ENCODE measurements at regions not wholly inside any gene's neighbourhood (a gene's known extent, or its start where the extent isn't known, plus 50 kb on each side); places are given as distances from the start of the nearest gene placed in this dataset.
"Not testable (repeated sequence)": the region's sequence is repeated elsewhere in the genome, so short reads cannot be mapped to it uniquely, and the experiment has no call there.

DNA sequence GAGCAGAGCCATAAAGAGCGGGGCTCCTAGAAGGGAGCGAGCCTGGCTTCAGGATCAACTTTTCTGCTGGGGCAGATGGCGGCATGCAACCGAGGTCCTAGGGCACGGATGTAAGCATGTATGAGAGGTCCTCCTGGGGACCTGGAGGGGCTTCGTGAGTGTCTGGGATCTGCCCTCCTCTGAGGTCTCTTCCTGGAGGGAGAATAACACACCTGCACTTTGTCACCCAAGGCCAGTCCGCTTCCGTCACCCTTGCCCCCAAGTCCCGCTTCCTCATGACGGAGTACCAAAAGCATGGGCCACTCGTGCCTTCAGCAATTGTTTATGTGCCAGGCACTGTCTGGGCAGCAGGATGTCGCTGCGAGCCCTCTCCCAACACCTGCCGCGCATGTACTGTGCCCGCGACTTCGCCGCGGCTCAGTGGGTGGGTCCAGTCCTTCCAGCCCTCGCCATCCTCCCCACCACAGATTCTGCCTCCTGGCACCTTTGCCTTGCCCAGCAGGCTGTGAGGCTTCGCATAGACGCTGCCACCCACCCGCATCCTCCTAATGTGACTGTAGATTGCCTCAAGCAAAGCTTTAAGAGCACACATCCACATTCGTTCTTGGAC is 60.0 kb upstream of the TMPRSS2 start:
- DNase-seq = no peak

DNA sequence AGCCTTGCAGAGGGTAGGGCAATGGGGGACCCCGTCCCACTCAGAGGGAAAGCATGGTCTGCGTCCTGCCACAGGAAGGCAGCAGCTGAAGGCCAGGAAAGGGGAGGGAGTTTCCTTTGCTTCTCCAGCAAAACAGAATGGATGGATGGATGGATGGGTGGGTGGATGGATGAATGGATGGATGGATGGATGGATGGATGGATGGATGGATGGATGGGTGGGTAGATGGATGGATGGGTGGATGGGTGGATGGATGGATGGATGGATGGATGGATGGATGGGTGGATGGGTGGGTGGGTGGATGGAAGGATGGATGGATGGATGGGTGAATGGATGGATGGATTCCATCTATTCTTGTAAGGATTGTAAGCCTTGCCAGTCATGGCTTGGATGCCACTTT is 59.3 kb upstream of the TMPRSS2 start:
- not testable (repeated sequence) for DNase-seq

DNA sequence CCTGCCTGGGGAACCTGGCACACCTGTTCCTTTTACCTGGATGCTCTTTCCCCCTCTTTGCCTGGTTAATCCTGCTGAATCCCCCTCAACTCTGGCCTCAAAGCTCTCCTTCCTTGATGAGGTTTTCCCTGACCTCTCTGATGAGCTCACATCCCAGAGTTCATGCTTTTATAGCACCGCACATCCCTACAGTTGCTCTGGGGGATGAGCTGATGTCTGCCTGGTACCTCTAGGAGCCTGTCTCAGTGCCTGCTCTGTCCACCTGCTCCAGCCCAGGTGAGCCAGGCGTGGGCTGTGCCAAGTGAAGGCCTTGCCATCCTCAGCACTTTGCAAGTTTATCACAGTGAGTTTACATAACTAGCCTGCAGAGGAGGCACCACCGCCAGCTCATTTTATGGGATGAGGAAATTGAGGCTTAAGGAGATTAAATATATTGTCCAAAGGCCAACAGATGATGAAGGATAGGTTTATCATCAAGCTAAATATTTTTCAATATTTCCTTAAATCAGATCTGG is 58.6 kb upstream of the TMPRSS2 start:
- DNase-seq = no peak

DNA sequence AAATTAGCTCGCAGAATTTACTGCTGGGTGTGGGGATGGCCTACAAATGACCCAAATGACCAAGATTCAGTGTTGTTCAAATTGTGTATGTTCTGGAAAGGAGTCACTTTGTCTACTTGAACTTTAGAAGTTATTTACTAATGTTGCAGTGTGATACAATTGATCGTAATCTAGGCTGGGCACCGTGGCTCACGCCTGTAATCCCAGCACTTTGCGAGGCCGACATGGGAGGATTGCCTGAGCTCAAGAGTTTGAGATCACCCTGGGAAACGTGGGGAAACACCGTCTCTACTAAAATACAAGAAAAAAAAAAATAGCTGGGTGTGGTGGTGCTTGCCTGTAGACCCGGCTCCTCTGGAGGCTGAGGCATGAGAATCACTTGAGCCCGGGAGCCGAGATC is 57.6 kb upstream of the TMPRSS2 start:
- no peak for DNase-seq

DNA sequence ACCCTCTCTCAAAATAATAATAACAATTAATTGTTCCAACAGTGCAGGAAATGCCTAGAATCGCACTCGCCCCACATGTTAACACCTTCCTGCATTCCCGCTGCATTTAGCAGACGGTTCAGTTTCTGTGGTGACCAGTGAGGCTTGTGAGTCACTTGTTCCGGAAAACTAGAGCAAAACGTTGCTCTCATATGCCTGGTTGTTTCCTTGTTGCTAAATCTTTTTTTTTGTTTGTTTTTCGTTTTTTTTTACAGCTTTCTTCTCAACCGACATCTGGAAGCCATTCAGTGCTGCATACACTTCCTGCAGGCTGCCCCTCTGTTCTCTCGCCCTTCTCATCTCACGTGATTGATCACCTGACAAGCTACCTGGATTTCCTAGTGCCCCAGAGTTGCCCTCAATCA is 56.9 kb upstream of the TMPRSS2 start:
- no peak for DNase-seq

DNA sequence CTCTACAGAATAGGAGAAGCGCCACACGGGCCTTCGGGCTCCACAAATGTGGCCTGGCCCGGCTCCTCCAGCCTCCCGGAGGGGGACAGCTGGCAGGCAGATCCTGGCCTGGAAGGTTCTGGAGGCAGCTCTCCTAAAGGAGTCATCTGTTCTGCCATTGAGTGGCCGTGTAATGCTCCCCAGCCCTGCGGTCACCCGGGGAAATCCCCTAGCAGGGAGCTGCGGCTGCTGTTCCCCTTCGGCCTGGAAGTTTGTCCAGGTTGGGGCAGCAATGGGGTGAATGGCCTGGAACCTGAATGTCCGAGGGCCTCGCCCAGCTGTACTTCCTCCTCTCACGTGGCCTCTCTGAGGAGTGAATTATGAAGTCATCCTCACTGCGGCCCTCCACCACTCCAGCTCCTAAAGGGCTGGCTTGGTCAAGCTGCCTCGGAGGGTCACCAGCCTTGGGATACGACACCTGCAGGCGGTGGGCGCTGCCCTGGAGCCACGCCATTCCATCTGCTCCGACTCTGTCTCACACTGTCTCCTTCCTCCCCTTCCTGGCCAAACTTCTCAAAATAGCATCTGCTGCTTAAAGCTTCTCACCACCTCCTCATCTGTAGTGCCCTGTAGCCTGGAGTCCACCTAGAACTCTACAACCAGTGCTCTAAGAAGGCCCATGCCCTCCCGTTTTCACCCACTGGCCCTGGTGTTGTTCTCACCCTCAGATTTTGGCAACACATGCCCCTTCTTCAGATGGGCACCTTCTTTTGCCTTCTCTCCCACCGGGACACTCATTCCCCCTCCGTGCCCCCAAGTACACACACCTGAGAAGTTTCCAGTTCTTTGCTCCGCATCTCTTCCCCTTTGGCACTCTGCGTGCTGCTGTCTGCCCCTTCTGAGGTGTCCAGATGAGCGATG is 54.4 kb upstream of the TMPRSS2 start:
- no peak for DNase-seq

DNA sequence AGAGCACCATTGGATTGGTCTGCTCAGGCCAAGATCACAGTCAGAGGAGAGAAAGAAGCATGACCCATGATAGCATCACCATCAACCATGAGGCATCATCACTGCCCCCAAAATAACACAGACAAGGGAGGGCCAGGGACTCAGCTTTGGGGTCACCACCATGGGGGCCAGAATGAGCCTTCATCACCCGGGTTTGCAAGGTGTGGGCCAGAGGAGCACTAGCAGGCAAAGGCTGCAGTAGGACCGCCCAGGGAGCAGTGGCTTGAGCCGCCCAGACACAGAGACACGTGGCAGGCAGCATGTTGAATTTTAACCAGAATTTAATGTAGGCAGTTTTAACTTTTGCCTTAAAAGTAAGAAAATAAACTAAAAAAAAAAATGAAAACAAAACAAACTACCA is 53.7 kb upstream of the TMPRSS2 start:
- no peak for DNase-seq

DNA sequence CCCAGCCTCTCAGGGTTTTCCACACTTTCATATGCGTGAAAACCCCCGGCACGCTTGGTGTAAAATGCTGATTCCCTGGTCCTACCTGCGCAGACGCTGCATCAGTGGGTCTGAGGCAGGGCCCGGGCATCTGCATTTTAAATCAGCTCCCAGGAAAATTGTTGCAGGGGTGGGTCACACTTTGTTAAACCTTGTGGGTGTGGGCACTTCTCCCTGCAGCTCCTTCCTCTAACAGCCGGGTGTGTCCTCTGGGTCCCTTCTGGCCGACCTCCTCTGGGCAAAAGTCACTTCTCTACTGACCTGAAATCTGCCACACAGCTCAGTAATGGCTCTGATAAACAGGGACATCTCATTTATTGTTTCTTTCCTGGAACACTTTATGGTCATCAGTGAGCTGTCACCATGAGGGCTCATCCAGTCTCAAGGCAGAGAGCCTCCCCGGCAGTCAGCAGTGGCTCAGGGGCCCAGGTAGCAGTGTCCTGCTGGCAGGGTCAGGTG is 52.8 kb upstream of the TMPRSS2 start:
- DNase-seq = no peak

DNA sequence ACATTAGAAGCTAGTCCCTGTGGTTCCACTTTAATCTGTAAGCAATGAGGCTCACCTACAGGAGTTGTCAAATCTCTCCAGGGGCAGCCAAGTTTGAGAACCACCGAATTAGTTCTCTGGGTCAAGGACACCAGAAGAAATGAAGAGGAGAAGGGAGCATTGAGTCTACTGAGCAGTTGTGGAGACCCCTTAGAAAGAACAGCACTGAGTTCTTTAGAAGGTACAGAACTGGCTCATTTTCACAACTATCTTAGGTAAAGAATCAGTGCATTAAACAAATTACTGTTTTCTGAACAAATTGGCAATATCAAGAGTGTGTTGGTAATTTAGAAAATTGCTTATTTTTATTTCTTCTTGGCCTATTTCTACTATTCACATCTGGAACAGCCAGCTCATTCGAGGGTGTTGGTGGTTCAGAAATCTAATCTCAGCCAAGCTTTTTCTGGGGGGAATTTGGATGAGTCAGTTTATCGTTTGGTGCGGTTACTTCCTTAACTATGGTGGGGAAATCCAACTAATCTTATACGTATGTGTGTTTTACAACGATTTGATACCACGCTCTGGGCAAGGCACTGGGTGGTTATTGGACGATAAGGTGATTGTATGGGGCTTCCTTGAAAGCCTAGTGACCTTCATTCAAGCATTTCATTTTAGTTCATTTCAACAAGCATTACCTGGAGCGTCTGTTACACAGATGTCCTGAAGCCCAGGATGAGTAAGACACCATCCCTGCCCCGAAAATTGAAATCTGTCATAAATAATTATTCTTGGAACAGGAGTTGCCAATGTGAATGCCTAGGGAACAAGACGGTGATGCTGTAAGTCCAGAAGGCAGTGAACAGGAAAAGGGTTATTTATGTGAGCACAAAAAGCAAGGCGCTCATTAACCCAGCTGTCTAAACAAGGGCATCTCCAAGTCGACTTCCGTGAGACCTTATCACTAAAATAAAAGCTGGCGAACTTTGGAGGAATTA is 52.0 kb upstream of the TMPRSS2 start:
- DNase-seq = no peak

DNA sequence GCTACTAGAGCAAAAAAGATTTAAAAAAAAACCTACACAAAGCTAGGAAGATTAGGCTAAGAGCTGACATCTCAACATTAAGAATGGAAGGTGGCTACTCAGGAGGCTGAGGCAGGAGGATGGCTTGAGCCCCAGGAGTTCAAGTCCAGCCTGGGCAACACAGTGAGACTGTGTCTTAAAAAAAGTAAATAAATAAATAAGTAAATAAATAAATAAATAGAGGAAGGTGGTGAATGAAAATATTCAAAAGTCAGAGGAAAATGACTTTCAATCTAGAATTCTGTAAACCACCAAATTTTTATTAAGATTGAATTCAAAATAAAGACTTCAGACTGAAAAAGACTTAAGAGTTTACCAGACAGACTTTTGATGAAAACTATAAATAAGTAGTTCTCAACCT is 50.9 kb upstream of the TMPRSS2 start:
- DNase-seq = no peak

DNA sequence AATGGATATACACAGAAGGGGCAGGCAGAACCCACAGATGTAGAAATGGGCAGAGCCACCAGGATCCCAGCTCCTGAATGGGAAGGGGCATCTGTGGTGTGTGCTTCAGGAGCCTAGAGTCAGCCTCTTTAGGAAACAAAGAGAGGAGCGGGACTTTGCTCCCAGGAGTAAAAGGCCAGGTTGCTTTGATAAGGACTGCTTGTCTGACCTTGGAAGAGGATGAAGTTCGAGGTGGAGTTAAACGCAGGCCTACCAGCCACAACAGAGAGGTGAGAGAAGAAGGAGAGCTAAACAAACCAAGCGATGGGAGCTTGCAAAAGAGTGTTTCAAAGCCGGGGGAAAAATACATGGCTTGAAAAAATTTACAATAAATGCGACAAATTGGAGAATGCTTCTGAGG is 49.9 kb upstream of the TMPRSS2 start:
- DNase-seq = no peak

Measured in renal pelvis (tissue), 1 donor.